ENCODE measurements at regions not wholly inside any gene's neighbourhood (a gene's known extent, or its start where the extent isn't known, plus 50 kb on each side); places are given as distances from the start of the nearest gene placed in this dataset.

DNA sequence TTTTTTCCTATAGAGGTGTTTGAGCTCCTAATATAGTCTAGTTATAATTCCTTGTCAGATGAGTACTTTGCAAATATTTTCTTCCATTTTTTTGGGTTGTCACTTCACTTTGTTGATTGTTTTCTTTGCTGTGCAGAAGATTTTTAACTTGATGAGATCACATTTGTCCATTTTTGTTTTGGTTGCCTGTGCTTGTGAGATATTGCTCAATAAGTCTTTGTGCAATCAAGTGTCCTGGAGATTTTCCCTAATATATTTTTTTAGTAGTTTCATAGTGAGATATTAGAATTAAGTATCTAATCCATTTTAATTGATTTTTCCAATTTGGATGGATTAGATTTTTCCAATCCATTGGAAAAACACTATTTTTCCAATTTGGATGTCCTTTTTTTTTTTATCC lies 1395.5 kb downstream of the PLA2G4A start:
- Mint-ChIP-seq H3K4me3 (no peak overlapping the region), H3K4me1 (ENCODE audit: low read depth) (no peaks in the 10 kb centered on the region), H3K9me3 (peaks cover 12% of the 10 kb centered on the region), H3K36me3 (ENCODE audit: low read depth) (no peaks in the 10 kb centered on the region), H3K27ac (no peak overlapping the region), H3K27me3 (no peaks in the 10 kb centered on the region)
- DNase-seq (no peak), ATAC-seq (ENCODE audit: poor library complexity) (no peak)
- TF ChIP-seq, protein P1, sequence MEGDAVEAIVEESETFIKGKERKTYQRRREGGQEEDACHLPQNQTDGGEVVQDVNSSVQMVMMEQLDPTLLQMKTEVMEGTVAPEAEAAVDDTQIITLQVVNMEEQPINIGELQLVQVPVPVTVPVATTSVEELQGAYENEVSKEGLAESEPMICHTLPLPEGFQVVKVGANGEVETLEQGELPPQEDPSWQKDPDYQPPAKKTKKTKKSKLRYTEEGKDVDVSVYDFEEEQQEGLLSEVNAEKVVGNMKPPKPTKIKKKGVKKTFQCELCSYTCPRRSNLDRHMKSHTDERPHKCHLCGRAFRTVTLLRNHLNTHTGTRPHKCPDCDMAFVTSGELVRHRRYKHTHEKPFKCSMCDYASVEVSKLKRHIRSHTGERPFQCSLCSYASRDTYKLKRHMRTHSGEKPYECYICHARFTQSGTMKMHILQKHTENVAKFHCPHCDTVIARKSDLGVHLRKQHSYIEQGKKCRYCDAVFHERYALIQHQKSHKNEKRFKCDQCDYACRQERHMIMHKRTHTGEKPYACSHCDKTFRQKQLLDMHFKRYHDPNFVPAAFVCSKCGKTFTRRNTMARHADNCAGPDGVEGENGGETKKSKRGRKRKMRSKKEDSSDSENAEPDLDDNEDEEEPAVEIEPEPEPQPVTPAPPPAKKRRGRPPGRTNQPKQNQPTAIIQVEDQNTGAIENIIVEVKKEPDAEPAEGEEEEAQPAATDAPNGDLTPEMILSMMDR (IDR thresholded peaks at IDR 0.05): no peak
- Histone ChIP-seq H3K4me3 (ENCODE audit: low read length) (no peak overlapping the region), H3K27me3 (ENCODE audit: control insufficient read depth in 1 of 2, insufficient read depth in 2 of 2, low read length in 2 of 2) (no peaks in the 10 kb centered on the region), H3K27ac (ENCODE audit: low read depth in 1 of 2, low read length in 2 of 2) (no peak overlapping the region), H3K9me3 (ENCODE audit: control insufficient read depth in 1 of 2, insufficient read depth in 1 of 2, low read length in 2 of 2) (no peaks in the 10 kb centered on the region), H3K36me3 (ENCODE audit: insufficient read depth, low read length) (no peaks in the 10 kb centered on the region), H3K4me1 (ENCODE audit: insufficient read depth, low read length) (no peaks in the 10 kb centered on the region)
- POLR2A ChIA-PET: no interaction called here
- CTCF ChIA-PET: interaction anchor here (1.6 kb wide), 1 partner anchor 9 kb away, joined by 3 read pairs; no protein-coding TSS in a partner anchor
- intact Hi-C loops (cut with DNase I, micrococcal nuclease): no loop called here

DNA sequence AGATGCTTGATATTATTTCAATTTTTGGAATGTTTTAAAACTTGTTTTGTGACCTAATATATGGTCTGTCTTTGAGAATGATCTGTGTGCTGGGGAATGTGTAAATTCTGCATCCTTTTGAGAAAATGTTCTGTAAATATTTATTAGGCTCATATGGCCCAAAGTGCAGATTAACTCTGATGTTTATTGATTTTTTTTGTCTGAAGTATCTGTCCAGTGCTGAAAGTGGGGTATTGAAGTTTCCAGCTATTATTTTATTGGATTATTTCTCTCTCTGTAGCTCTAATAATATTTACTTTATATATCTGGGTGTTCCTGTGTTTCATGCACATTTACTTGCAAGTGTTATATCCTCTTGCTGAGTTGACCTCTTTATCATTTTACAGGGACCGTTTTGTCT lies 1397.2 kb downstream of the PLA2G4A start:
- Histone ChIP-seq H3K36me3 (ENCODE audit: insufficient read depth, low read length) (no peaks in the 10 kb centered on the region), H3K27me3 (ENCODE audit: control insufficient read depth in 1 of 2, insufficient read depth in 2 of 2, low read length in 2 of 2) (no peaks in the 10 kb centered on the region), H3K4me1 (ENCODE audit: insufficient read depth, low read length) (no peaks in the 10 kb centered on the region), H3K4me3 (ENCODE audit: low read length) (no peak overlapping the region), H3K27ac (ENCODE audit: low read depth in 1 of 2, low read length in 2 of 2) (no peak overlapping the region), H3K9me3 (ENCODE audit: control insufficient read depth in 1 of 2, insufficient read depth in 1 of 2, low read length in 2 of 2) (peaks cover 0 to 4% of the 10 kb centered on the region in 2 experiments)
- TF ChIP-seq, protein P1 (IDR thresholded peaks at IDR 0.05): no peak
- Mint-ChIP-seq H3K36me3 (ENCODE audit: low read depth) (no peaks in the 10 kb centered on the region), H3K9me3 (peaks cover 12% of the 10 kb centered on the region), H3K4me3 (no peak overlapping the region), H3K27ac (no peak overlapping the region), H3K4me1 (ENCODE audit: low read depth) (no peaks in the 10 kb centered on the region), H3K27me3 (no peaks in the 10 kb centered on the region)
- POLR2A ChIA-PET: no interaction called here
- DNase-seq (no peak), ATAC-seq (ENCODE audit: poor library complexity) (no peak)
- CTCF ChIA-PET: no interaction called here
- intact Hi-C loops (cut with DNase I, micrococcal nuclease): no loop called here

DNA sequence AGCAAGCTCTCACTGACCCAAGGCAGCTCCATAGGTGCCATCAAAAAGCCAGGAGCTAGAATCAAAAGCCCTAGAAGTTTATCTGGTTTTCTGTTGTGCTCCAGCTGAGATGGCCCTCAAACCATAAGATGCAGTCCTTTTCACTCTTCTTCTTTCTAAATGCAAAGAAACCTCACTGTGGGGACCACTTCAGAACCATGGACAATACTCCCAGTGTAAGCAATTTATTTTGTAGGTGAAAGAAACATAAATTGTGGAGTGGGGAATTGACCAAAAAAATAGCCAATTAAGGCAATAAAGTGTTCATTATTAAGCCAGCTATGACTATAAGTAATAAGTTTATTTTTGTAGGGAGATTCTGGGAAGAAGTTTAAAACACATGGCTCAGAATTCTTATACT lies 1399.9 kb downstream of the PLA2G4A start:
- CTCF ChIA-PET: no interaction called here

More for the DNA sequence above, 1399.9 kb downstream of the PLA2G4A start:
- TF ChIP-seq, protein P1 (IDR thresholded peaks at IDR 0.05): no peak
- Histone ChIP-seq H3K27ac (ENCODE audit: low read depth in 1 of 2, low read length in 2 of 2) (no peak overlapping the region), H3K4me3 (ENCODE audit: low read length) (no peak overlapping the region), H3K27me3 (ENCODE audit: control insufficient read depth in 1 of 2, insufficient read depth in 2 of 2, low read length in 2 of 2) (no peaks in the 10 kb centered on the region), H3K4me1 (ENCODE audit: insufficient read depth, low read length) (no peaks in the 10 kb centered on the region), H3K36me3 (ENCODE audit: insufficient read depth, low read length) (no peaks in the 10 kb centered on the region), H3K9me3 (ENCODE audit: control insufficient read depth in 1 of 2, insufficient read depth in 1 of 2, low read length in 2 of 2) (peaks cover 0 to 4% of the 10 kb centered on the region in 2 experiments)
- DNase-seq (no peak), ATAC-seq (ENCODE audit: poor library complexity) (no peak)
- intact Hi-C loops (cut with DNase I, micrococcal nuclease): no loop called here
- Mint-ChIP-seq H3K27me3 (no peaks in the 10 kb centered on the region), H3K9me3 (peaks cover 13% of the 10 kb centered on the region), H3K4me3 (no peak overlapping the region), H3K4me1 (ENCODE audit: low read depth) (no peaks in the 10 kb centered on the region), H3K27ac (no peak overlapping the region), H3K36me3 (ENCODE audit: low read depth) (no peaks in the 10 kb centered on the region)
- POLR2A ChIA-PET: no interaction called here
